ENCODE measurements at regions not wholly inside any gene's neighbourhood (a gene's known extent, or its start where the extent isn't known, plus 50 kb on each side); places are given as distances from the start of the nearest gene placed in this dataset.

DNA sequence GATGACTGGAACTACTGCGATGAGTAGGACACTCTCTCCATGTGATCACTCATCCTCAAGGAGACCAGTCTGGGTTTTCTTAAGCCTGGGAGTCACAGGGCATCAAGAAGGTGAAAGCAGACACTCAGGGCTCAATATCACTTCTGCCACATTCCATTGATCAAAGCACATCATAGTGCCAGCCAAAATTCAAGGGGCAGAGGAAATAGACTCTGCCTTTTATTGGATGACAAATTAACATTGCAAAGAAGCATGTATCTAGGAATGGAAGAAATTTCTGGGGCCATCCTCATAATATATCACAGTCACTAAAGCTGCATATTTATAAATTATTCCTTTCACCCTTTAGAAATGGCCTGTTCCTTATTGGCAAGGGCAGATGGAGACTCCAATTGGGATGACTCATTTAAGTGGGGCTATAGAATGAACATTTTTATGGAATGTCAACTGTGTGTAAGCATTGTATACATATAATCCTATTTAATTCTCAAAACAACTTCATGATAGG, 114.8 kb upstream of the CDC42EP3 start:
- TF ChIP-seq, protein P1, sequence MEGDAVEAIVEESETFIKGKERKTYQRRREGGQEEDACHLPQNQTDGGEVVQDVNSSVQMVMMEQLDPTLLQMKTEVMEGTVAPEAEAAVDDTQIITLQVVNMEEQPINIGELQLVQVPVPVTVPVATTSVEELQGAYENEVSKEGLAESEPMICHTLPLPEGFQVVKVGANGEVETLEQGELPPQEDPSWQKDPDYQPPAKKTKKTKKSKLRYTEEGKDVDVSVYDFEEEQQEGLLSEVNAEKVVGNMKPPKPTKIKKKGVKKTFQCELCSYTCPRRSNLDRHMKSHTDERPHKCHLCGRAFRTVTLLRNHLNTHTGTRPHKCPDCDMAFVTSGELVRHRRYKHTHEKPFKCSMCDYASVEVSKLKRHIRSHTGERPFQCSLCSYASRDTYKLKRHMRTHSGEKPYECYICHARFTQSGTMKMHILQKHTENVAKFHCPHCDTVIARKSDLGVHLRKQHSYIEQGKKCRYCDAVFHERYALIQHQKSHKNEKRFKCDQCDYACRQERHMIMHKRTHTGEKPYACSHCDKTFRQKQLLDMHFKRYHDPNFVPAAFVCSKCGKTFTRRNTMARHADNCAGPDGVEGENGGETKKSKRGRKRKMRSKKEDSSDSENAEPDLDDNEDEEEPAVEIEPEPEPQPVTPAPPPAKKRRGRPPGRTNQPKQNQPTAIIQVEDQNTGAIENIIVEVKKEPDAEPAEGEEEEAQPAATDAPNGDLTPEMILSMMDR (IDR thresholded peaks at IDR 0.05; ENCODE audit: low read depth, low read length, missing control alignments), result no peak
- DNase-seq (ENCODE audit: extremely low read depth, low read depth), result no peak
- no peak overlapping the region for H3K4me3 ChIP-seq (replicated peaks; ENCODE audit: low read depth, low read length)

DNA sequence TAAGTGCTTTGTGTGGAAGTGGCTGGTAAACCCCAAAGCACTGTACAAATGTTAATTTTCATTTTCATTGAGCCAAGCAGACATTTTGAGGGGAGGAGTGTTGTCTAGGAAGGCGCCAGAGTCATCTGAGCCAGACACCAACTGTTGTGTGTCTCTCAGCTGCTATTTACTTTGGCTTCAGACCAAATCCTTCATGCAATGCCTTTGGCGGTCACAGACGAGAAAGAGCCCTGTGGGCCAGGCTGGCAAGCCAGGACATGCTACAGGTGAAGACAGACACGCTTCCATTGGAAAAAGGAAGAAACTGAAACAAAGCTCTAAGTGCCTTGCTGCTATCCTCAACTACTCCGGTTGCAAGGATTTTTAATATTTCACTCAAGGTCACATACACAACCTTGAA, 115.4 kb upstream of the CDC42EP3 start:
- TF ChIP-seq, protein P1 (IDR thresholded peaks at IDR 0.05; ENCODE audit: low read depth, low read length, missing control alignments), result no peak
- no peak overlapping the region for H3K4me3 ChIP-seq (replicated peaks; ENCODE audit: low read depth, low read length)
- DNase-seq (ENCODE audit: extremely low read depth, low read depth), result no peak

DNA sequence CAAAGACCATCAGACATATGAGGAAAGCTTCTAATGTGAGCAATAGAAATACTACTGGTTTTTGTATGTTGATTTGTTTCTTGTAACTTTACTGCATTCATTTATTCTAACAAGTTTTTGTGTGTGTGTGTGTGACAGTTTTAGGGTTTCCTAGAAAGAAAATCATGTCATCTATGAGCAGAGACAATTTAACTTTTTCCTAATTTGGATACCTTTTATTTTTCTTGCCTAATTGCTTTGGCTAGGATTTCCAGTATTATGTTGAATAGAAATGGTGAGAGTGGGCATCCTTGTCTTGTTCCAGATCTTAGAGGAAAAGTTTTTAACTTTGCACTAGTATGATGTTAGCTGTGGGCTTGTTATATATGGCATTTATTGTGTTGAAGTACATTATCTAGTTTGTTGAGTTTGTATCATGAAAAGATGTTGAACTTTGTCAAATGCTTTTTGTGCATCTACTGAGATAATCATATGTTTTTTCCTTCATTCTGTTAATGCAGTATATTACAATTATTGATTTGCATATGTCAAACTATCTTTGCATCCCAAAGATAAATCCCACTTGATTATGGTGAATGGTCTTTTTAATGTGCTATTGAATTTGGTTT, 117.3 kb upstream of the CDC42EP3 start:
- H3K4me3 ChIP-seq (replicated peaks; ENCODE audit: low read depth, low read length), result no peak overlapping the region
- TF ChIP-seq, protein P1 (IDR thresholded peaks at IDR 0.05; ENCODE audit: low read depth, low read length, missing control alignments), result no peak
- no peak for DNase-seq (ENCODE audit: extremely low read depth, low read depth)

DNA sequence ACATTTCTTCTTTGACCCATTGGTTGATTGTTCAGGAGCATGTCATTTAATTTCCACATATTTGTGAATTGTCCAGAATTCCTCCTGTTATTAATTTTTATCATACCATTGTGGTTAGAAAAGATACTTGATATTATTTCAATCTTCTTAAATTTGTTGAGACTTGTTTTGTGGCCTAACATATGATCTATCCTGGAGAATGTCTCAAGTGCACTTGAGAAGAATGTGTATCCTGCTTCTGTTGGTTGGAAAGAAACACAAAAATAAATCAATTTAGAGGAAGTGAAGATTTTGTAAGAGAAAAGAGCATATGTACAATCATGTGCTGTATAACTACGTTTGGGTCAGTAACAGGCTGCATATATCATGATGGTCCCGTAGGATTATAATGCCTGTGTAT, 118.6 kb upstream of the CDC42EP3 start:
- DNase-seq (ENCODE audit: extremely low read depth, low read depth), result no peak
- H3K4me3 ChIP-seq (replicated peaks; ENCODE audit: low read depth, low read length), result no peak overlapping the region

DNA sequence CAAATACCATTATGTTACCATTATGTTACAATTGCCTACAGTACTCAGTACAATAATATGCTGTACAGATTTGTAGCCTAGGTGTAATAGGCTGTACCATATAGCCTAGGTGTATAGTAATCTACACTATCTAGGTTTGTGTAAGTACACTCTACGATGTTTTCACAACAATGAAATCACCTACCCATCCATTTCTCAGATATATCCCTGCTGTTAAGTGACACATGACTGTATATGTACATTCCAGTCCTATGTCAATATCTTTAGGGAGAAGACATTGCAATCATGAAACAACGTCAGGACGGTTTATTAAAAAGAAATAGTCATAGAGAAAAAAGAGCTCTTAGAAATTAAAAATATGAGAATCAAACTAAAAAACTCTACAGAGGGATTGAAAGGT, 119.0 kb upstream of the CDC42EP3 start:
- TF ChIP-seq, protein P1 (IDR thresholded peaks at IDR 0.05; ENCODE audit: low read depth, low read length, missing control alignments), result no peak
- no peak for DNase-seq (ENCODE audit: extremely low read depth, low read depth)
- no peak overlapping the region for H3K4me3 ChIP-seq (replicated peaks; ENCODE audit: low read depth, low read length)

More for the DNA sequence above, 118.6 kb upstream of the CDC42EP3 start:
- TF ChIP-seq, protein P1 (IDR thresholded peaks at IDR 0.05; ENCODE audit: low read depth, low read length, missing control alignments), result no peak

DNA sequence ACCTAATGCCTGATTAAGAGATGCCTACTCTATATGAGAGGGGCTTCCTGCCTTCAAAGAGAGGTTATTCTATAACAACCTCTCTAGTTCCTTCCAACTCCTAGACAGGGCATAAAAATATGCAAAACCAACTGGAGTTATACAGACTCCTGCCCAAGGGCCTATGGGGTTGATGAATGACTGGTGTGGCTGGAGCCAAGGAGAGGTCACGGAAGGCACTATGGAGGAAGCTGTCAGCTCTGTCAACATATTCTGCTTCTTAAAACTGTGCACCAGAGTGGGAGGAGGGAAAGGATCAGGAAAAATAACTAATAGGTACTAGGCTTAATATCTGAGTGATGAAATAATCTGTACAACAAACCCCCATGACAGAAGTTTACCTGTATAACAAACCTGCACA, 120.9 kb upstream of the CDC42EP3 start:
- no peak for DNase-seq (ENCODE audit: extremely low read depth, low read depth)
- TF ChIP-seq, protein P1 (IDR thresholded peaks at IDR 0.05; ENCODE audit: low read depth, low read length, missing control alignments), result no peak
- H3K4me3 ChIP-seq (replicated peaks; ENCODE audit: low read depth, low read length), result no peak overlapping the region

DNA sequence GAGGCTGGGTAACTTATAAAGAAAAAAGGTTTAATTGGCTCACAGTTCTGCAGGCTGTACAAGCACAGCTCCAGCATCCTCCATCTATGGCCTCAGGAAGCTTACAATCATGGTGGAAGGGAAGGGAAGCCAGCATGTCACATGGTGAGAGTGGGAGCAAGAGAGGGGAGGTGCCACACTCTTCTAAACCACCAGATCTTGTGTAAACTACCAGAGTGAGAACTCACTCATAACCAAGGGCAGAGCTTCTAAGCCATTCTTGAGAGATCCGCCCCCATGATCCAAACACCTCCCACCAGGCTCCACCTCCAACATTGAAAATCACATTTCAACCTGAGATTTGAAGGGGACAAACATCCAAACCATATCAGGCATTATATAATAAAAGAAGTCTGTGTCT, 121.6 kb upstream of the CDC42EP3 start:
- H3K4me3 ChIP-seq (replicated peaks; ENCODE audit: low read depth, low read length), result no peak overlapping the region
- TF ChIP-seq, protein P1 (IDR thresholded peaks at IDR 0.05; ENCODE audit: low read depth, low read length, missing control alignments), result no peak
- DNase-seq (ENCODE audit: extremely low read depth, low read depth), result no peak

Data from HFF-Myc (cell line).